GM12865 (cell line): ENCODE measurements at regions not wholly inside any gene's neighbourhood (a gene's known extent, or its start where the extent isn't known, plus 50 kb on each side); places are given as distances from the start of the nearest gene placed in this dataset.

ENCODE experiments used
- DNase-seq: peaks from one replicate; pipeline ENCODE4 v3.0.0; 2010; ENCODE audit warnings: low read depth
- H3K4me3 ChIP-seq: 2 replicates; pipeline ENCODE4 v1.5.1; 2011; ENCODE audit warnings: mild to moderate bottlenecking, low read depth, low read length, control low read depth
- TF ChIP-seq, protein P1 (sequence below): IDR thresholded peaks from 2 replicates; pipeline ENCODE4 v1.5.1; 2011; ENCODE audit warnings: low read length, control low read depth, low read depth, inconsistent platforms; ENCODE audit not compliant: insufficient read depth; ENCODE audit errors: missing control alignments

DNA sequence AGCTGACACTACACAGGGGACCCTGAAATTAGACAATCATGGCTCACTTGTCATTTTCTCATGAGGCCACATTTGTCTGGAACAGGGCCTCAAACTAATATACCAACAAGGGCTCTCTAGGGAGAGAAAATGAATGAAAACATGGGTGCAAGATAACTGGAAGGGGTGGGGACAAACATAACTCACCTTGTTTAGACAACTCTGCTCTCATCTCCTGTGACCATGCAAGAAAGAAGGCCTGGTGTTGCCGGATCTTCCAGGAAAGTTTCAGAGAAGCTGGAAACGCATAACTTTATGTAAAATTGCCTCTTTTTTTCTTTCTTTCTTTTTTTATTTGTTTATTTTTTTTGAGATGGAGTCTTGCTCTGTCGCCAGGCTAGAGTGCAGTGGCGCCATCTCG, 80.4 kb upstream of the SPRED2 start:
- TF ChIP-seq, protein P1, sequence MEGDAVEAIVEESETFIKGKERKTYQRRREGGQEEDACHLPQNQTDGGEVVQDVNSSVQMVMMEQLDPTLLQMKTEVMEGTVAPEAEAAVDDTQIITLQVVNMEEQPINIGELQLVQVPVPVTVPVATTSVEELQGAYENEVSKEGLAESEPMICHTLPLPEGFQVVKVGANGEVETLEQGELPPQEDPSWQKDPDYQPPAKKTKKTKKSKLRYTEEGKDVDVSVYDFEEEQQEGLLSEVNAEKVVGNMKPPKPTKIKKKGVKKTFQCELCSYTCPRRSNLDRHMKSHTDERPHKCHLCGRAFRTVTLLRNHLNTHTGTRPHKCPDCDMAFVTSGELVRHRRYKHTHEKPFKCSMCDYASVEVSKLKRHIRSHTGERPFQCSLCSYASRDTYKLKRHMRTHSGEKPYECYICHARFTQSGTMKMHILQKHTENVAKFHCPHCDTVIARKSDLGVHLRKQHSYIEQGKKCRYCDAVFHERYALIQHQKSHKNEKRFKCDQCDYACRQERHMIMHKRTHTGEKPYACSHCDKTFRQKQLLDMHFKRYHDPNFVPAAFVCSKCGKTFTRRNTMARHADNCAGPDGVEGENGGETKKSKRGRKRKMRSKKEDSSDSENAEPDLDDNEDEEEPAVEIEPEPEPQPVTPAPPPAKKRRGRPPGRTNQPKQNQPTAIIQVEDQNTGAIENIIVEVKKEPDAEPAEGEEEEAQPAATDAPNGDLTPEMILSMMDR, result no peak
- DNase-seq, result no peak
- no peak overlapping the region for H3K4me3 ChIP-seq

DNA sequence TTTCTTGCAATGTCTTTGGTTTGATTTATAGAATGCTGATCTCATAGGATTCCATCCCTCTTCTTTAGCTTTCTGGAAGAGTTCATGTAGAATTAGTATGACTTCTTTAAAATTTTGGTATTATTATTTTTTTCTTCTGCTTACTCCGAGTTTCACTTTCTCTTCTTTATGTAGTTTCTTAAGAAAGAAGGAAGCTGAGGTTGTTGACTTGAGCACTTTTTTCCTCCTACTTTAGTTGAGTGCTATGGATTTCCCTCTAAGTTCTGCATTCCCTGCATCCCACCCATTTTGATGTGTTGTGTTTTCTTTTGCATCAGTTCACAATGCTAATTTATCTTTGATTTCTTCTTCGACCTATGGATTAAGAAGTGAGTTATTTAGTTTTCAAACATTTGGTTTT, 78.9 kb upstream of the SPRED2 start:
- no peak for DNase-seq
- no peak overlapping the region for H3K4me3 ChIP-seq
- TF ChIP-seq, protein P1, result no peak

DNA sequence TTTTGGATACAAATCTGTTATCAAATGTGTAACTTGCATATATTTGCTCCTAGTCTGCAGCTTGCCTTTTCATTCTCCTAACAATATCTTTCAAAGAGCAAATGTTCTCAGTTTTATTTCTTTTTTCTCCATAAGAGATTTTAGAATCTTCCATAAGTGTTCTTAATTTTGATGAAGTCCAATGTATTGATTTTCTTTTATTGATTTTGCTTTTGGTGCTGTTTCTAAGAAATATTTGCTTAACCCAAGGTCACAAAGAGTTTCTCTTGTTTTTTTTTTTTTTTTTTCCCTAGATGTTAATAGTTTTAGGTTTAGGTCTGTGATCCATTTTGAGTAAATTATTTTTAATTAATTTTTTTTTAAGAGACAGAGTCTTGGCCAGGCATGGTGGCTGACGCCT, 75.8 kb upstream of the SPRED2 start:
- TF ChIP-seq, protein P1, result no peak
- no peak for DNase-seq
- no peak overlapping the region for H3K4me3 ChIP-seq

DNA sequence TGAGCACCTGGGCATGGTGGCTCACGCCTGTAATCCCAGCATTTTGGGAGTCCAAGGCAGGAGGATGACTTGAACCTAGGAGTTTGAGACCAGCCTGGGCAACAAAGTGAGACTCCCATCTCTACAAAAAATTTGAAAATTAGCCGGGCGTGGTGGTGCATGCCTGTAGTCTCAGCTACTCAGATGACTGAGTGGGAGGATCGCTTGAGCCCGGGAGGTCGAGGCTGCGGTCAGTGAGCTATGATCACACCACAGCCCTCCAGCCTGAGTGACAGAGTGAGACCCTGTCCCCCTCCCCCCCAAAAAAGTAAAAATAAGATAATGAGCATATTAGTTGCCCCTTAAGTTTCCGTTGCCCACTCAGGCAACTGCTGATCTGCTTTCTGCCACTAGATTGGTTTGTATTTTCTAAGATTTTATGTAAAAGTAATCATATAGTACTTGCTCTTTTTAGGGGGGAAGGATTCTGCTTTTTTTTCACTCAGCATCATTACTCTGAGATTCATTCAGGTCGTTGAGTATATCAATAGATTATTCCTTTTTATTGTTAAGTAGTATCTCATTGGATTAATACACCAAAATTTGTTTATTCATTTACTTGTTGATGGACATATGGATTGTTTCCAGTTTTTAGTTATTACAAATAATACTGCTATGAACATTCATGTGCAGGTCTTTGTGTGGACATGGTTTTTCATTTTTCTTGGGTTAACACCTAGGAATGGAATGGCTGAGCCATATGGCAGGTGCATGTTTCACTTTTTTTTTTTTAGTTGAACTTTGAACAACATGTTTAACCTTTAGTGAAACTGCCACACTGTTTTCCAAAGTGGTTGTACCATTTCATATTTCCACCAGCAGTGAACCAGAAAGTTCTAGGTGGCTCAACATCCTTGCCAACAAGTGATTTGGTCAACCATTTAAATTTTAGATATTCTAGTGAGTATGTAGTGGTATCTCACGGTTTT, 75.0 kb upstream of the SPRED2 start:
- no peak overlapping the region for H3K4me3 ChIP-seq
- TF ChIP-seq, protein P1, result no peak
- DNase-seq, result no peak

DNA sequence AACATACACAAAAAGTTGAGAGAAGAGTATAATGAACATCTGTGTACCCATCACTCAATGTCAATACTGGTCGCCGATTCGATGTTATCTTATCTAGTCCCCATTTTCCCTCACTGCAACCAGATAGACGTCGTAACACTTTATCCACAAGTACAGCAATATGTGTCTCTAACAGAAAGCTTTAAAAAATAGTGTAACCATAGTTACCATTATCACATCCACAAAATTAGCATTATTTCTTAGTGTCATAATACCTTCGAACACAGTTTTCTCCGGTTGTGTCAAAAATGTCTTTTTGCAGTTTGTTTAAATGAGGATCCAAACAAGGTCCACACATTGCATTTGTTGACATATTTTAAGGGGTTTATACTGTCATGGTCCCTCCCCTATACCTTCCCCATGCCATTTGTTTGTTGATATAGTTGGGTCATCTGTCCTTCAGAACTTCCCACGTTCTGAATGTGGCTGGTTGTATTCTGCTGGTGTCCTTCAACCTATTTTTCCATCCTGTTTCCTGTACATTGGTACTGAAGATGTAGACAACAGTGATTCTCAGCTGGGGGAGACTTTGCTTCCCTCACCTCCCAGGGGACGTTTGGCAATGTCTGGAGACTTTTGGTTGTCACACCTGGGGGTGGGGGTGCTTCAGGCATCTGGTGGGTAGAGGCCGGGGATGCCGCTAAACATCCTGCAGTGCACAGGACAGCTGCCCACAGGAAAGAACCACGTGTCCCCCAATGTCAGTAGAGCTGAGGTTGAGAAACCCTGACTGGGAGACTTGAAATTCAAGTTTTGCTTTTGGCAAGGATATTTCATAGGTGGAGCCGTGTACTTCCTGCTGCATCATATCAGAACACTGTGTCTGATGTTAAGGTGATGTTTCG, 72.7 kb upstream of the SPRED2 start:
- TF ChIP-seq, protein P1, result no peak
- H3K4me3 ChIP-seq, result no peak overlapping the region
- no peak for DNase-seq

DNA sequence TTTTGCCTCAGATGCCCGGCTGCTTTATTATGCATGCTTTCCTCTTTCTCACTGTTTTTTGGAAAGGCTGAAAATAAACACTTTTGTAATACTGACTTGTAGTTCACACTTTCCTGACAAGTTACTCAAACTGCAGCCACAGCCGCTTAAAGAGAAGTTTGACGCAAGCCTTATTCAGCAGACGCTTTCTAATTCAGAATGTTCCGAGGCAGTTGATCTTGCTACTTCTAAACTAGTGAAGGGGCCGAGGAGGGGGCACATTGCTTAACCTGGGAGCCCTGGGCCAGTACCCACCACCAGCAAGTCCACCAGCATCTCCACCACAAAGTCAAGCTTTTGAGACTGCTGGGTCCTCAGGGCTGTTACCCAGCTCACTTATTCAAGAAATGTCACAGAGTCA, 71.8 kb upstream of the SPRED2 start:
- TF ChIP-seq, protein P1, result no peak
- DNase-seq, result no peak
- no peak overlapping the region for H3K4me3 ChIP-seq
